Kidney capillary endothelial cell (primary cell): ENCODE measurements at regions not wholly inside any gene's neighbourhood (a gene's known extent, or its start where the extent isn't known, plus 50 kb on each side); places are given as distances from the start of the nearest gene placed in this dataset.

Experiments used
- DNase-seq: peaks from one replicate; pipeline ENCODE4 v3.0.0-alpha.2; 2018; ENCODE audit warnings: low spot score

DNA sequence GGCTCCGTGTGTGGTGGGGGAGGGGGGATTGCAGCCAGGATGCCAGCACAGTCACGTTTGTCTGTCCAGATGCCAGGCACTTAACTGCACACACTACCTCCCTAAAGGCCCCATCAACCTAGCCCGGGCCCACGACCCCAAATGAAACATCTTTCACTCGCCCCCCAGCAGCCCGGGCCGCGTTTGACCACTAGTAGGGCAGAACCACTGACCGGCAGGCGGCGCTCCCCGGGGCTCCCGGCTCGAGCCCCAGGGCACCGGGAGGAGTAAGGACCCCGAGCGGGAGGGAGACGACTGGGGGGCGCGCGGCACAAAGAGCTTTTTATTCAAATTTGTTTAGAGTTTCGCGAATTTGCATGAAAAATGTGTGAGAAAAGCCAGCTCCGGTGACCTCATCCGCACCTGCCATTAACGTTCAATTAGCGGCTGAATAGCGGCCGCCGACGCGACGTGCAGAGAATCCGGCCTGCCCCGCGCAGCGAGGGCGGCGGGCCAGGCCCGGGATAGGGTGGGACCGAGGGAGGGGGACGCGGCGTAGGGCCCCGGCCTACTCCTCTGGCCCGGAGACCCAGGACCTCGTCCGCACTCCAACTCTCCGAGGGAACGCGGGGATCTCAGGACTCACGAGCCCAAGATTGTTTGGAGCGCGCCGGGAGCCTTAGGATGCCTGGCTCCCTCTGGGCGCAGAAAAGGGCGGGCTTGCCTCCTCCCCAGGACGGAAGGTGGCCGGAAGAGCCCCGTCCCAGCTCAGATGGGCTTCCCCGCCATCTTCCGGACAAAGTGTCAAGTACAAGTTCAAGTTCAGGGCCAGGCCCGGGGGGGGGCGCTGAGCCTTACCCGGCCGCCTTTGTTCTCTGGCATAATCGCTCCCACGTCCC, 64.9 kb upstream of the POLG start:
- DNase-seq: no peak

DNA sequence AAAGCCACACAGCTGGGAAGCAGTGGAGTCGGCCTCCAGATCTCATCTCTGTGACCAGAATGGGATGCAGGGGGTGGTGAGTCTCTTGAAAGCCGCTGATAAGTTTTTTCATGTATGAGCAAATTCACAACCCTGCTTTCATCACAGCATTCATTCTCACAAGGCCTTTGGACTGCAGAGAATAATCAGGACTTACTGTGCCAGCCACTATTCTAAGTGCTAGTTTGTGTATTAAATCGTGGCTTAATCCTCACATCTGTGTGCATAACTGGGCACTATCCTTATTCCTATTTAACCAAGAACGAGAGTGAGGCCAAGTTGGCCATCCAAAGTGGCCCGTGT, 64.2 kb upstream of the POLG start:
- no peak for DNase-seq

DNA sequence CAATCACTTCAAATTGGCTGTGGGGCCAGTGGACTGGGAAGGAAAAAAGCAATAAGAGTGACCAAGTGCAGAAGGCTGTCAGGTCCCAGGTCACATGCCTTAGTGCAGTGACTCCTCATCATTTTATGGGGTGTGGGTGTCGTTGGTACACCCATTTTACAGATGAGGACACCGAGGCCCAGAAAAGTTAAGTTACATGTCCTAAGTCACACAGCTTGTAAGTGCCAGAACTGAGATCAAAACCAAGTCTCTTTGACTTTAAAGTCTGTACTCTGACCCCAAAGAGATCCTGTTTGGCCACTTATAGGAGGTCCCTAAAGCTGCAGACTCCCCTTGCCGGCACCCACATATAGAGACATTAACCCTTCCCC, 63.0 kb upstream of the POLG start:
- DNase-seq: no peak

DNA sequence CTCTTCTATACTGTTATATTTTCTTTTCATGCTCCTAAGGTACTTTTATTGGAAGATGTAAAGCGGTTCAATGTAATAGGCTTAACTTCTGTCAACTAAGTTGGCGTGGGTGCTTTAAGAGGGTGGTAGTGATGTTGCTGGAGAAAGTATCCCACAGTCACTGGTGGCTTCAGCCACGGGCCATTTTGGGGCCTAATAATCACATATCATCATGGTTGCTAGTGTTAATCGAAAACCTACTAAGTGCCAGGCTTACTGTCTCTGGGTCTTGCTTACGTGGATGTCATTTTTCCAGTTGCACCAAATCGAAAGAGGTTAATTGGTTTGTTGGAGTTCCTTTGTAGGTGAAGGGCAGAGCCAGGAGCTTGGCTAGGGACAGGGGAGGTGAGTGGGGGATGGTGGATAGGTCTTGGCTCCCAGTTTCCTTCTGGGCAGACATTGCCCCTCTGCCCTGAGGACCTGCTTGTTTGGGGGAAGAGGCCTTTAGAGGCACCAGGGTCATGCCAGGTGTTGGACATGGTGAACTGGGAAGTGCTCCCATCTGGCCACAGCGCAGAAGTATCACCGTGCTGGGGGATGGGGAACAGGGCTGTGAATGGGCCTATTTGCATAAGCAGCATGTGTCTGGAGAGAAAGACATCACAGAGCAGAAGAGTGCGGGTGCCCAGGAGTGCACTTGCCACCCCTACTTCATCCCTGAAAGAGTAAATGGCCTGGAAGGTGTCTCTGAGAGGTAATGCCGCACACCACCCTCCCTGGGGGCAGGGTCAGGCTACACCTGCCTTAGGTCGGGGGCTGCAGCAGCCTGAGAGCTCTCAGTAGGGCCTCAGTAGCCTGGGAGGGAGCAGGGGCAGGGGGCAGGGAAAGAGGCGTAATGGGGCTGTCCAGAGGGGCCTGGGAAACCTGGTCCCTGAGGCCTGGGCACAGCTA, 62.4 kb upstream of the POLG start:
- DNase-seq: no peak

DNA sequence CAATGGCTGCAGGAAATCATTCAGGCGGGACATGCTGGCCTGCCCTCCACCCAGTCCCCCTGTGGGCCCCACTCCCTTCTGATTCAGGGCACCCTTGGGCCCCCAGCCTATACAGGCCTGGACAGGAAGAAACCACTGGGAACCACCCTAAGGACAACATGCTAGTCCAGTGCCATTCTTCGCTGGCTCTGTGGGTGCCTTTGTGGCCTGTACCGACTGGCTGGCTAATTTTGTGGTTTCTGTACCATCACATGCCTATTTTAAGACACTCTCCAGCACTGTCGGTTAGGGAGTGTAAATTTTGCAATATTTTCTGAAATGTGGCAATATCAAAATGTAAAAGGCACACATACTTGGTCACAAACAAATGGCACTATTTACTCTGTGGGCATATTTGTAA, 61.4 kb upstream of the POLG start:
- no peak for DNase-seq

DNA sequence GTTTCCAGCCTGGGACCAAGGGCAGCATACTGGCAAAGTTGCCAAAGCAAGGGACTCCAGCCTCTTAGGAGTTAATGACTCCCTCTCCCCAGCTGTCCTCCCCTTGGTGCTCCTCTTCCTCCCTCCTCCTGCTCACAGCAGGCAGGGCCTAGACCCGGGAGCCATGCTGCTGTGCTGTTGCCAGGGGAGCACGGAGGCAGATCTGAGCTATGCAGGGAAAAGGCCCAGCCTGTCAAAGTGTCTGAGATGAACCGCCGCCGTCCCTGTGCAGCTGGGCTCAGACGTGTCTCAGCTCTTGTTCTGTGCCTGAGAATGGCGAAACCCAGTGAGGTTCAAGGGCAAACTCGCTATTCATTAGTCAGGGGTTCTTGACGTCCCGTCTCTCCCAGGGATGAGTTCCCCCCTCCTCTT, 60.8 kb upstream of the POLG start:
- DNase-seq: no peak

DNA sequence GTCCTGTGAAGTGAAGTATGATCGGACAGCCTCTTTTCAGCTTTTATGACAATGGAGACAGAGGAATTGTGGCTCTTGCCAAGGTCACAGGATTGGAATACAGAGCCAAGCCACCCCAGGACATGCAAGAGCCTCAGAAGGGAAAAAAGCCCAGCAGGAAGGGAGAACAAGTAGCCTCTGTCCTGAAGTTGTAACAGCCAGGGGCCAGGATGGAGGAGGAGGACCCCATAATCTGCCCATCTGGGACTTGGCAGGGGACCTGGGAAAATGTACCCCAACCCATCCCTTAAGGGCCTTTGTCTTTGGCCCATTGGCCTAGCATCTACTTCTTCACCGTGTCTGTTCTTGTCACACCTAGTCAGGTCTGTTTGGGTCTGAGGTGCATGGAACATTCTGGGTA, 60.4 kb upstream of the POLG start:
- DNase-seq: no peak

DNA sequence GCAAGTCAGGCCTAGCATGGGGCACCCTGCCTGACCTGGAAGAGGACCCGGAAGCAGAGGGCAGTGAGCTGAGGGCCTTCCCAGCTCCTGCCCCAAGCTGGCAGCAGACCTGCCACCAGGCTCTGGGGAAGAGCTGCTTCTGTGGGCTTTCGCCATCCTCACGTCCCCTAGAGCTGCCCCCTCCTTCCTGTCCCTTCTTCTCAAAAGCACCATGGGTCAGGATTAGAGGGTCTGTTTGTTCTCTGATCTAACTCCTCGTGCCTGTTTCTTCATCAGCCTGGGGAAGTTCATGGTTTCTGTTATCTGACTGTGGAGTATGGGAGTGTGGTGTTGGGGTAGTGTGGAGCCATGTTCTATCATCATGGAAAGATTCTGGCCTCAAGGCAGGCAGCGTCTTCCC, 58.4 kb upstream of the POLG start:
- no peak for DNase-seq

DNA sequence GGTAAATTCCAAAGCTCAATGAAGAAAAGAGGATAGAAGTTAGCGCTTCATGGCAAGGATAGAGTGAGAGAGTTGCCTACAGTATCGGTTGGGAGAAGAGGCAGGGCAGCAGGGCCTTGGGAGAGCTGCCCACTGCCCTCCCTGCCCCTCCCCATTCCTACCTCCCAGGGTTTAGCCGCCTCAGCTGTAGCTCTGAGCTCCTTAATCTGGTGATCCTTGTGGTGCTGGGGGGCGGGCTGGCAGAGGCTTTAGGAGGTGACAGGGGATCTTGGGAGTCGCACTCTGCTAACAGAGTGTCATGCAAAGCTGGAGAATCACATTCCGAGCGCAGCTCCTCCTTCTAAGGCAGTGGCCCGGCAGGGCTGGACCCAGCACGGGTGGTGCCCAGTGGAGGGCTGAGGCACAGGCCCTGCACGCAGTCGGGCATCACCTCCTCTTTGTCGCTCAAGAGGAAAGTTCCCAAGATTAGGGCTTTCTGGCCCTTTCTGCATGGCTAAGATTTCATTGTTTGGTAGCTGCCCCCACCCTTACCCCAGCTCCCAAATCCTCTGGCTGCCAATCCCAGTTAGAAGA, 57.1 kb upstream of the POLG start:
- no peak for DNase-seq

DNA sequence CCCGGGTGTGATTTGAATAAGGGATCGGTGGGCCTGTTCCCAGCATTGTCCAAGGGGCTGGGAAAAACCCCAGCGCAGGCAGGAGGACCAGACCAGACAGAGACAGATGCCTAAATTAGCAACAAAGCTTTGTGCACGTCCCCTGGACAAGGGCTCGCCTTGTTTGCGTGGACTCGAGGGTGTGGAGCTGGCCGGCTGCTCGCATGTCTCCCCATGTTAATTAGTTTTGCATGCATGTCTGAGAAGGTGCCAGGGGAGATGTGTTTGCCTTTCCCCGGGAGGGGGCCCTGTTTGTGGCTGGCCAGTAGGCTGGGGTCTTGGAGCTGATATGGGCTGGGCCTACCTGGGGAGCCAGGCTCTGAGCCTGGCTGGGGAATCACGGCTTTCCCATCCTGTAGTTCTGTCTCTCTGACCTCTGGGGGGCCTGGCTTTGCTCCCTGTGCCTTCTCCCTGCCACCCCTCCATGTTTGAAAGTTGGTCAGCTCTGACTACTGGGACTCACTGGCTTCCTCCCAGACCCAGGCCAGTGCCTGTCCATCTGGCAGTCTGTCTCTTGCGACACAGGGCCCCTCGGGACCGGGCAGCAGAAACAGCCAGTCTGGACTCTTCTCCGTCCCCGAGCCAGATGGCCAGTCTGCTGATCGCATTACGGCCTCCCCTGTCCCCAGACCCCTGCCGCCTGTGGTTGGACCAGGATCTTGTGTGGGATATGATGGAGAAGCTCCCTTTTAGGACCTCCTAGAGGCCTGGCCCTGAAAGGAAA, 55.4 kb upstream of the POLG start:
- no peak for DNase-seq

DNA sequence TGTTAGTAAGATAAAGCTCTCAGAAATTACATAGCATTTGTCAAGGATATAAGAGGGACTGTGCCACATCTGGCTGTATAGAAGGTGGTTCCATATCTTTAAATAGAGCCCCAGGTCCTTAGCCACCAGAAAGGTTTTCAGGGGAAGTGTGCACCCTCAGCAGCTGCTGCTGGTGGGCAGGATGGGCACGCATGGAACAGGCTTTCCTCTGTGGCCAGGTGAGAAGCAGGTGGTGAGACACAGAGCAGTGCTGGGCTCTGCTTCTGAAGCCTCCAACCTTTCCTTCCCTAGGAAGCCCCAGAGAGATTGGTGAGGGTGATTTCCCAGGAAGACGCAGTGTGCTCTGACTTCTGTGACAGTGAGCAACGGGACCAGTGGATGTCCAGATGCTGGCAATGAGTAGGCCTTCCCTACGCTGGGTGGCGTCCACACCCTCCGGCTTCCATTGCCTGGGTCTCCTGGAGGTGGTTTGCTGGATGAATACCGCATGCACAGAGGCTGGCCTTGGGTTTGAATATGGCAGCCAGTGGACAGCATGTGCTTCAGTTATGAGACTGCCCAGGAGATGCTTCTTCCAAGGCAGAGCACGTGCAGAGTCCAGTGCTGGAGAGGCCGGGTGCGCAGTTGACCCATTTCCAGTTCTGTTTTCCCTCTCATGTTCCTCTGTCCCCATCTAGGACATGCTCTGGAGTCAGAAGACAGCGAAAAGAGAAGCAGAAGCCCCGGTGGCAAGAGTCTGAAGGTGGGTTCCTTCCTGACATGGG, 52.7 kb upstream of the POLG start:
- DNase-seq: no peak

DNA sequence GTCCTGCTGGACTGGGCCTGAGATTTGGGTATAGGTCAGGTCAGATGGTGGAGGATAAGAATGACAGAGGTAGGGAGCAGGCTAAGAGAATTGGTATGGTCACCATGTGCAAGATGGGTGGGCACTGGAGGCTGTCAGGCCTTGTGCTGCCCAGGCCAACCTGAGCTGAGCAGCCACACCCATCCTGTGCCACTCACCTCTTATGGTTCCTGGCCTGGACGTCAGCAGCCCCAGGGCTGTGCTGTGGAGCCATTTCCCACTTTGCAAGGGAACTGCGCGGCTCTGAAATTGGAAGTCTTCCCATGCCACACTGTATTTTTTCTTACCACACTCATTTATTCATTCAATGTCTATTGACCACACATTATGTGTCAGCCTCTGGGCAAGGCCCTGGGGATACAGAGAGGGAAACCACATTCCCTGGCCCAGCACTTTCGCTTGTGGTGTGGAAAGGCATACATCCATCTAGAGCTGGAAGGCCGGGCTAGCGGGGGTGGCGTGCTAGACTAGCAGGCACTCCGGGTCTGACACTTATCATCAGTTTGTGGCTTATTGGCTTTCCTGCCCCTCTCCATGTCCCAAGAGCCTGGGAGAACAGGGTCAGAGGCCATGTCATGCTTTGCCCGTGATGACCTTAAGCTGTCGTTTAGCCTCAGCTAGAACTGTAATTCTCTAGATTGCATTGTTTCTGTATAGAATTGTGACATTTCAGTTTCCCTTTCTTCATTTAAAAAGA, 51.1 kb upstream of the POLG start:
- no peak for DNase-seq
